ENCODE measurements at regions not wholly inside any gene's neighbourhood (a gene's known extent, or its start where the extent isn't known, plus 50 kb on each side); places are given as distances from the start of the nearest gene placed in this dataset.
"Not testable (repeated sequence)": the region's sequence is repeated elsewhere in the genome, so short reads cannot be mapped to it uniquely, and the experiment has no call there.

DNA sequence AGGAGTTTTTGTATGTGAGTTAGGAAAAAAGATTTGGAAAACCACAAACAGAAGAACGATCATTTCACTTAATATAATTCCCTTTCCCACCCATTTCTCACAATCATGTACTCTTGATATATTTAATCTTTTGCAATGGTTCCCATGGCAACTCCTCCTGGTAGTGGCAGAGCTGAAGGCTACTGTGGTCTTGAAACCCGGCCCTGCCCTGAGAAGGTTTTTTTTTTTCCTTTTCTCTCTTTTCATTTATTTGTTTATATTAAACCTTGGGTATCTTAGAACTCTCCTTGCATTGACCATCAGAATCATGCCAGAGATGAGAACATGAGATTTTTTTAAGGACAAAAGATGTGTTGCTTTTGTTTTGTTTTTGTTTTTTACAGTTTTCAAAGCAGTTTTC, 566.1 kb upstream of the NRP1 start:
- DNase-seq (ENCODE audit: low read depth in 2 of 2): no peak

GRCh38 chr10:33899578-33900531, 565.4 kb upstream of the NRP1 start:
- no peak for DNase-seq (ENCODE audit: low read depth in 2 of 2)

DNA sequence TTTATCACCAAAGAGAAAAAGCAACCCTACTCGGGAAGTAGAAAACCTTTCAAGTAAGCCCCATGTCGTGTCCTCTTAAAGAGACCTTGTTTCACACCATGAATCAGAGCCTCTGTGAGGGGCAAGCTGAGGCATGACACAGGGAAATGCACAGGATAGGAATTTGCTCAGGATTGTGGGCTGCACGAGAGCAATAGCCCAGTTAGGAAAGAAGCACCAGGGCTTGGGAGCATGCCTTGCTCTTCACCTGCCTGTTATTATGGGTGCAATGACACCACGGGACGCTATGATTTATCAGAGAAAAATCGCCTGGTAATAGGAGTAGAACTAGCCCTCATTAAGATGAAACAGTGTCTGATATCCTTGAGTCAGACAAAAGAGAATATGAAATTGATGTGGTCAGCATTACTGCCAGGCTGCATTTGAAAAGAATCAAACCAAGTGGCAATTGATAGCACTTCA, 562.9 kb upstream of the NRP1 start:
- DNase-seq (ENCODE audit: low read depth in 2 of 2): no peak

DNA sequence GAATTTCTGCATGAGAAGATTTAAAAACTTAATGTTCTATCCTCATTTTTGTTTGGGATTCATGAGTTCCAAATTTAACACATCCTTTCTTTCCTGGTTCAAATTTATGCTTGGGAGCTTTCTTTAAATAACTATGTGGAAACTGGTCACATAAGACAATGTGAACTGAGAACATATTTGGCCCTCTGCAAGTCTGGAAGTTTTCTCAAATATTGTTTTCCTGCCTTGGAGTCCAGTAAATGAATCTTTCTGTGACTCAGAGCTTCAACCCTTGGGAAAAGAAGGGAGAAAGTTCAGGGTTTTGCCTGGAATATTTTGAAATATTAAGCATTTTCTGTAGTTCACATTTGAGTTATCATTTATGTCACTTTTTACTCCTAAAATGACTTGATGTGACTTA, 559.0 kb upstream of the NRP1 start:
- no peak for DNase-seq (ENCODE audit: low read depth in 2 of 2)

GRCh38 chr10:33889371-33889770, 554.9 kb upstream of the NRP1 start:
- DNase-seq (ENCODE audit: low read depth in 2 of 2): no peak

DNA sequence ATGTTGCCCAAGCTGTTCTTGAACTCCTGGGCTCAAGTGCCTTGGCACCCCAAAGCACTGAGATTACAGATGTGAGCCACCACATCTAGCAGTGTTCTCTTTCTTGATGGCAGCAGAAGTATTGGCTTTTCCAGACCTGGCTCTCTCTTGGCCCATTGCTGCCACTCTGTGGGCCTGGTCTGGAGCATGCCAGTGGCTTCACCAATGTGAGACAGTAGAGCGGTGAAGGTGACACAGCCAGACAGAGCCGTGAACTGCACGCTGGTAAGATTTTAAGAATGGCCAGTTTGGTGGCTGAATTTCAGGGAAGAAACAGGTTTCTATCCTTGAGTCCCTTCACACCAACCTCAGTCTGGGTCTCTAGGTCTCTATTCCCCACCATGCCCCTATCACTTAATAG, 552.7 kb upstream of the NRP1 start:
- DNase-seq (ENCODE audit: low read depth in 2 of 2): no peak

GRCh38 chr10:33886299-33886698, 551.8 kb upstream of the NRP1 start:
- DNase-seq (ENCODE audit: low read depth in 2 of 2): no peak

DNA sequence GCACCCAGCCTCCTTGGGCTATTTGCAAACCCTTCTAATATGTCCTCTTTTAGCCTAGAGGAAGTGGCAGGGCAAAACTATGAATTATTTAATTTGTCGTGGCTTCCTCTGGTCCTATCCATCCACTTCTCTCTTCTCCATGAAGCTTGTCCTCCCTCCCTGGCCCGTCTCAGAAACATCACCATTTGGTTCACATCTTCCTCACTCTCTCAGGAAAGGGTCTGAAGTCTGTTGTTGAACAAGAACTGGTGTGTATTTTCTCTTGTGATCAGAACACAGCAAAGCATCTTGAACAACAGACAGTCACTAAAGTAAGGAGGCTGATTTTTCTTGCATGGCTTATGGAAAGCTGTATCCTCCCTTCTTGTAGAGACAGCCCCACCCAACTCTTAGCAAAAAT, 550.1 kb upstream of the NRP1 start:
- DNase-seq (ENCODE audit: low read depth in 2 of 2): no peak

DNA sequence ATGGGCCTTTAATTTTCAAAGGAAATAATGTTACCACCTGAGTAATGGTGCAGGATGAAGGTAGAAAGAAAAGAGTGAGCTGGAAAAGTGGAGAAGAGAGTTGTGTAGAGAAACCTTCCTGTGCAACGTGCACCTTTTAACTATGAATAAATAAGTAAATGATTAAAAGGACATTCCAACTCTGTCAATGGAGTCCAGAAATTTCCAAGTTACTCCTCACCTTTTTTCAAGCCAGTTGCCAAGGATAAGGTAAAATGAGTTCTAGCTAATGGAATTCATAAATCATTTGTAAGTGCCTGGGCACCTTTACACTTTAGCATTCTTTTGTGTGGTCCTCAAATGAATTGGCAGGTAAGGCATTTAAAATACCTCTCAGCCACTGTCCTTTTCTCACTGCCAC, 549.4 kb upstream of the NRP1 start:
- DNase-seq (ENCODE audit: low read depth in 2 of 2): no peak

- no peak for DNase-seq (ENCODE audit: low read depth in 2 of 2)
Measured at GRCh38 chr10:33882996-33883395, 548.5 kb upstream of the NRP1 start.

DNA sequence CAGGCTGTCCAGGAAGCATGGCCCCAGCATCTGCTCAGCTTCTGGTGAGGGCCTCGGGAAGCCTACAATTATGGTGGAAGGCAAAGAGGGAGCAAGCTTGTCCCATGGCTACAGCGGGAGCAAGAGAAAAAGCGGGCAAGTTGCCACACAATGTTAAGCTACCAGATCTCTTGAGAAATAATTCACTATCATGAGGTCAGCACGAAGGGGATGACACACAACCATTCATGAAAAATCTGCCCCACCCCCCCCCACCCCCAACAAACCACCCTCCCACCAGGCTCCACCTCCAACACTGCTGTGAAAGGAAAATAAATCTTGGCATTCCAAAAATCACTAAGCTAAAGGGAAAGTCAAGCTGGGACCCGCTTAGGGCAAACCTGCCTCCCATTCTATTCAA, 545.8 kb upstream of the NRP1 start:
- no peak for DNase-seq (ENCODE audit: low read depth in 2 of 2)

GRCh38 chr10:33878238-33878786, 543.8 kb upstream of the NRP1 start:
- DNase-seq (ENCODE audit: low read depth in 2 of 2): no peak

DNA sequence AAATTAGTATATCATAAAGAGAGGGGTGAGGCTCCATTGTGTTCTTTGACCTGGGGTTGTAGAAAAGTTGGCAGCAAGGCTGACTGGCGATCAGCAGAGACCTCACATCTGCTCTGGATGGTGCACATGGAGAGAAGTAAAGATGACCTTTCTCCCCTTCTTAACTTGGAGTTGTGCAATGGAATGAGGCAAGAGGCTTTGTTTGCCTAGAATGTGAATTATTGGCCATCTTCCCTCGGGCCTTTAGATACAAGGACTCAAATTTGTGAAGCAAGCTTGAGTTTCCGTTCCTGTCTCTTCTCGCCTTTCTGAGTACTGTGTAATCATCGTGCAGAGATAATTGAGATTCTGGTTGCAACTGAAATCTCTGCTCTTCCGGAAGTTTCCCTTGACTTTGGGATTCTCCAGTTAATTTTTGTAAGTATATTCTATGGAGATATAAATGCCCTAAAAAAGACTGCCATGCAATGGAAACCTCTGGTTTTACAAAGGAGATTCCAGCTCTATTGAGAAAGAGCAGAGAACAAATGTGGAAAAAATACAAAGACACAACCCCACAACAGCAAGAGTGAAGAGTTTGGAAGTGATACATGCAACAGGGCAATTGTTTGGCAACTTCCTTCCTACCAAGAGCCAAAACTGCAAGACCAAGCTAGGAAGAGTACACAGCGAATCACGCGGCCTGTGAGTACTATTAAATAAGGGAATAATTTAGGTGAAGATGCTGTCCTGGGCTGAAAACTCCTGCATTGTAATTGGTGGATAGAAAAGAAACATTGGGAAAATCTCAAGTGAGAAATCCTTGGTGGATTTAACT, 542.3 kb upstream of the NRP1 start:
- no peak for DNase-seq (ENCODE audit: low read depth in 2 of 2)

- no peak for DNase-seq (ENCODE audit: low read depth in 2 of 2)
Measured at GRCh38 chr10:33875924-33876583, 541.6 kb upstream of the NRP1 start.

GRCh38 chr10:33871061-33871956, 536.8 kb upstream of the NRP1 start:
- DNase-seq (ENCODE audit: low read depth in 2 of 2): no peak

DNA sequence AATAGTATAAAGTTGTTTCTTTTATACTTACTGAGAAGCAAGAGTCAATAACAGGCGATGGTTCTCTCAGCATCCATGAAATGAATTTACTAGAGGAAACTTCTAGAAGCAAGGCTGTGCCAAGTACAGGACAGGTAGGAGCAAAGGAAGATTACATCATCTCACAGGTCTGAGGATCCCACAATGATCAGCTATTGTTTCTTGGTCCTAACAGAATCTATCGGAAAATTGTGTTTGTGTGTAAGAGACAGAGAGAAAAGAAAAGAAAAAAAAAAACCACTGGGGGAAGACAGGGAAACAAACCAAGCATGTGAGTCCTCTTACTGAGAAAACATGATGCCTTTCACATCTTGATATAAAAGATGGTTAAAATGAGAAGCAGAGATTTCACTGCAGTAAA, 535.0 kb upstream of the NRP1 start:
- no peak for DNase-seq (ENCODE audit: low read depth in 2 of 2)

DNA sequence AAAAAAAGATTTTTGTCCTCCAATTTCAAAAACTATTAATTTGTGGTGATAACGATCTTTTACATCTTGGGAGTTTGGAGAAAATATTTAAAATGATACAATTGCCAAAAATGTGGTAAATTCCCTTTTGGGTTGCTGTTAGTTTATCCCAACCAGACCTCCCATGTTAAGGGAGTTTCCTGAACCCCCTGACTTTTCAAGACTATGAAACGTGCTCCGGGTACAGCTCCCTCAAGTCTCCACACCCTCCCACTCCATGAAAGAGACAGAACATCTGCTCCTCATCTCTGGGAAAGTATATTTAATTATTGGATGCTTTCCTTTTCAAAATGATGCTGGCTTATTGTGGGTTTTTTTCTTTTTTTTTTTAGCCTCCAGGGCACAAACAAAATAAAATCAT, 534.6 kb upstream of the NRP1 start:
- DNase-seq (ENCODE audit: low read depth in 2 of 2): no peak

GRCh38 chr10:33867199-33867789, 532.8 kb upstream of the NRP1 start:
- not testable (repeated sequence) for DNase-seq (ENCODE audit: low read depth in 2 of 2)

DNA sequence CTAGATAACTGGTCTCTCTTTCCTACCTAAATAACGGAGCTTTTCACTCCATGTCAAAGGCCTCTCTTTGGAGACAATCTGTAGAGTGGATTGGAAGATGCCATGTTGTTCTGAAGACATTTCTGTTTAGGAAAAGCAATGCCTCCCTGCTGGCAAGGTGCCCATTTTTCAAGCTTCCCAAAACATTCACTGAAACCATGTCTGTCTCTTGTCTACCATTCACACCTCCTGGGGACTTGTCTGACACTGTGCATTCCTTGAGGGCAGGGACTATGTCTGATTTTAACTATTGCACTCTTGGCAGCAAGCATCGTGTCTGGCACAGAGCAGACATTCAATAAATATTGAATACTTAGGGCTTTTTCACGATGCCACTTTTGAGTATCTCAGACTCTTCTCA, 528.9 kb upstream of the NRP1 start:
- no peak for DNase-seq (ENCODE audit: low read depth in 2 of 2)

GRCh38 chr10:33862536-33863105, 528.2 kb upstream of the NRP1 start:
- no peak for DNase-seq (ENCODE audit: low read depth in 2 of 2)

All from stimulated activated CD8-positive, alpha-beta memory T cell treated with anti-CD3 and anti-CD28 coated beads, Interleukin-2, amount 100 ng/mL, for 48 hours (primary cell).